BE2C (cell line): ENCODE measurements at regions not wholly inside any gene's neighbourhood (a gene's known extent, or its start where the extent isn't known, plus 50 kb on each side); places are given as distances from the start of the nearest gene placed in this dataset.
"Not testable (repeated sequence)": the region's sequence is repeated elsewhere in the genome, so short reads cannot be mapped to it uniquely, and the experiment has no call there.

Source experiments
- DNase-seq: peaks from one replicate; pipeline ENCODE4 v3.0.0-alpha.2; 2020
- H3K27me3 ChIP-seq: fragments of 250-450 bp; sonication (Bioruptor Pico); 2 replicates; pipeline ENCODE4 v1.5.1; 2020; ENCODE audit warnings: mild to moderate bottlenecking
- H3K36me3 ChIP-seq: fragments of 250-450 bp; sonication (Bioruptor Pico); 2 replicates; pipeline ENCODE4 v1.5.1; 2020; ENCODE audit warnings: mild to moderate bottlenecking
- H3K4me1 ChIP-seq: fragments of 250-450 bp; sonication (Bioruptor Pico); 2 replicates; pipeline ENCODE4 v1.5.1; 2020
- H3K4me3 ChIP-seq: 2 replicates; pipeline ENCODE4 v1.5.1; 2011; ENCODE audit warnings: low read depth, low read length
- H3K9me3 ChIP-seq: fragments of 250-450 bp; sonication (Bioruptor Pico); 2 replicates; pipeline ENCODE4 v1.5.1; 2020
- TF ChIP-seq, protein P1 (sequence below): IDR thresholded peaks from 2 replicates; pipeline ENCODE4 v1.5.1; 2012; ENCODE audit warnings: mild to moderate bottlenecking, low read depth, low read length

GRCh38 chr4:77366876-77367275 is 209.9 kb downstream of the CCNG2 start:
- H3K36me3 ChIP-seq, H3K4me1 ChIP-seq, H3K27me3 ChIP-seq, H3K9me3 ChIP-seq, DNase-seq, H3K4me3 ChIP-seq: not testable (repeated sequence)
- TF ChIP-seq, protein P1, sequence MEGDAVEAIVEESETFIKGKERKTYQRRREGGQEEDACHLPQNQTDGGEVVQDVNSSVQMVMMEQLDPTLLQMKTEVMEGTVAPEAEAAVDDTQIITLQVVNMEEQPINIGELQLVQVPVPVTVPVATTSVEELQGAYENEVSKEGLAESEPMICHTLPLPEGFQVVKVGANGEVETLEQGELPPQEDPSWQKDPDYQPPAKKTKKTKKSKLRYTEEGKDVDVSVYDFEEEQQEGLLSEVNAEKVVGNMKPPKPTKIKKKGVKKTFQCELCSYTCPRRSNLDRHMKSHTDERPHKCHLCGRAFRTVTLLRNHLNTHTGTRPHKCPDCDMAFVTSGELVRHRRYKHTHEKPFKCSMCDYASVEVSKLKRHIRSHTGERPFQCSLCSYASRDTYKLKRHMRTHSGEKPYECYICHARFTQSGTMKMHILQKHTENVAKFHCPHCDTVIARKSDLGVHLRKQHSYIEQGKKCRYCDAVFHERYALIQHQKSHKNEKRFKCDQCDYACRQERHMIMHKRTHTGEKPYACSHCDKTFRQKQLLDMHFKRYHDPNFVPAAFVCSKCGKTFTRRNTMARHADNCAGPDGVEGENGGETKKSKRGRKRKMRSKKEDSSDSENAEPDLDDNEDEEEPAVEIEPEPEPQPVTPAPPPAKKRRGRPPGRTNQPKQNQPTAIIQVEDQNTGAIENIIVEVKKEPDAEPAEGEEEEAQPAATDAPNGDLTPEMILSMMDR, result peak; percentile 15; the same call in 1 of the 2 replicates

DNA sequence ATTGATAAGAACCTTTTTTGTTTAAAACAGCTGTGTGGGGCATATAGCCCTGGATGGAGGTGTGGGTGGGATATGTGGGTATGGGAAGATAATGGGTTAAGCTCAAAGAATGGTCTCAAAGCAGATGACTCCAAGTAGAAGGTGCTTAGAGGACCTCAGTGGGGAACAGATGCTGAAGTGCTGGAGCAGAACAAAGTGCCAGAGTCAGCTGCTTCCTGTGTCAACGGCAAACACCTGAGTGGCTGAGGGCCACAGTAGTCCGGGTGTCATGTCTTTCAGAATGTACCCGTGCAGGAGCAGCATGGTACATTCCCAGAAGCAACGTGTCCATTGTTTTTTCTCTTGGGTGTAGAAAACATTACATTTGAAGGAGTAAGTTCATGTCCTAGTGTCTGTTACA is 210.6 kb downstream of the CCNG2 start:
- H3K27me3 ChIP-seq, result peaks cover 9% of the 10 kb centered on the region; the same call in 1 of the 2 replicates
- DNase-seq, result no peak
- H3K4me3 ChIP-seq, result no peak overlapping the region
- no peaks in the 10 kb centered on the region for H3K36me3 ChIP-seq
- H3K9me3 ChIP-seq, result no peaks in the 10 kb centered on the region
- TF ChIP-seq, protein P1, result no peak
- H3K4me1 ChIP-seq, result no peaks in the 10 kb centered on the region

GRCh38 chr4:77372375-77372774 is 215.4 kb downstream of the CCNG2 start:
- DNase-seq, result no peak
- Histone ChIP-seq H3K36me3 (no peaks in the 10 kb centered on the region), H3K4me3 (no peak overlapping the region), H3K9me3 (no peaks in the 10 kb centered on the region), H3K4me1 (no peaks in the 10 kb centered on the region), H3K27me3 (peaks cover 9% of the 10 kb centered on the region; the same call in 1 of the 2 replicates)
- TF ChIP-seq, protein P1, result no peak

- TF ChIP-seq, protein P1, result no peak
- H3K4me3 ChIP-seq, result no peak overlapping the region
- no peaks in the 10 kb centered on the region; the same call in 1 of the 2 replicates for H3K27me3 ChIP-seq
- DNase-seq, result no peak
- no peaks in the 10 kb centered on the region for H3K9me3 ChIP-seq
- H3K36me3 ChIP-seq, result no peaks in the 10 kb centered on the region
- H3K4me1 ChIP-seq, result no peaks in the 10 kb centered on the region
Measured at GRCh38 chr4:77375866-77376607, 219.0 kb downstream of the CCNG2 start.

DNA sequence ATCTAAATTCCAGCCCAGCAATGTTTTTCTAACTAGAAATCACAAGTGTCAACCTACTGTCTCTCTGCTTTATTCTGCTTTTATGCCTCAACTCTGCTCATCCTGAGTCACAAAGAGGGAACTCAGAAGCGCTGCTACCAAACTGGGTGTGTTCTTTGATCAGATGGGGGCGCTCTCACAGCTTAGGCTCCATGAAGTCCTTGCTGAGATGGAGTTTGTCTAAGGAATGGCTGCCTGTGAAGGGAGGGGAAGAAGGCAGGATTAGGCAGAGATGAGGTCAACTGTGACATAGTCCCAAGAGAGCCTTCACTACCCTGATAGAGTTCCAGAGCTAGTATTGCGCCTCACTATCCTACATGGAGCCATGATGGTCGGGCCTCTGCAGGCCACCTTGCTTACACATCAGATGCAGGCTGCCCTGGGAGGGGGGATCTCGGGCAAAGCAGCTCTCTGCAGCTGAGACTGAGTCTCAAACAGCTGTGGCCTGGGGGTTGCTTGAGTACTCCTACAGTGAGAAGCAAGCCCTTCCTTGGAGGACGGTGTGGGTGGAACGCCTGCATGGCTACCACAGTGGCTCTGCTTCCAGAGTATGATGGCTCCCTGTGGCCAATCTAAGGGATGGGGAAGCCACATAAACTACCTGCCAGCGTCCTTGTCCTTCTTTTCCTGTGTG is 219.9 kb downstream of the CCNG2 start:
- H3K4me1 ChIP-seq, result no peaks in the 10 kb centered on the region
- H3K9me3 ChIP-seq, result no peaks in the 10 kb centered on the region
- no peak for DNase-seq
- TF ChIP-seq, protein P1, result no peak
- H3K27me3 ChIP-seq, result no peaks in the 10 kb centered on the region; the same call in none of the 2 replicates
- H3K4me3 ChIP-seq, result no peak overlapping the region
- H3K36me3 ChIP-seq, result no peaks in the 10 kb centered on the region

- TF ChIP-seq, protein P1, result no peak
- Histone ChIP-seq H3K36me3 (no peaks in the 10 kb centered on the region), H3K4me3 (no peak overlapping the region), H3K9me3 (no peaks in the 10 kb centered on the region), H3K4me1 (no peaks in the 10 kb centered on the region), H3K27me3 (no peaks in the 10 kb centered on the region; the same call in 1 of the 2 replicates)
- DNase-seq, result no peak
Measured at GRCh38 chr4:77384094-77384493, 221.5 kb upstream of the CXCL13 start.
